HG03460 (cell line): ENCODE measurements at regions not wholly inside any gene's neighbourhood (a gene's known extent, or its start where the extent isn't known, plus 50 kb on each side); places are given as distances from the start of the nearest gene placed in this dataset.

Experiments
- ATAC-seq: cut with Tn5 transposase; IDR thresholded peaks from one replicate; pipeline ENCODE4 v1.9.1; 2021; ENCODE audit not compliant: unreplicated experiment

- no peak for ATAC-seq
These were observed 61.4 kb upstream of the UFL1 start for GRCh38 chr6:96460052-96460700.

- ATAC-seq, result no peak
These were observed 56.2 kb upstream of the UFL1 start for GRCh38 chr6:96465321-96465903.

GRCh38 chr6:96466147-96466863 is 55.3 kb upstream of the UFL1 start:
- peak; percentile 66 for ATAC-seq

GRCh38 chr6:96467814-96468213 is 53.8 kb upstream of the UFL1 start:
- ATAC-seq, result no peak

- no peak for ATAC-seq
These were observed 53.3 kb upstream of the UFL1 start for GRCh38 chr6:96468281-96468680.

GRCh38 chr6:96468681-96469224 is 52.9 kb upstream of the UFL1 start:
- no peak for ATAC-seq

GRCh38 chr6:96469312-96469711 is 52.3 kb upstream of the UFL1 start:
- ATAC-seq, result no peak

- no peak for ATAC-seq
These were observed 51.3 kb upstream of the UFL1 start for GRCh38 chr6:96470296-96470695.
